HCT116 (cell line): ENCODE measurements at regions not wholly inside any gene's neighbourhood (a gene's known extent, or its start where the extent isn't known, plus 50 kb on each side); places are given as distances from the start of the nearest gene placed in this dataset.

Experiments used
- ATAC-seq: fragments of 200-7000 bp; cut with Tn5 transposase; 2 replicates; pipeline ENCODE4 v1.9.1; 2020; ENCODE audit warnings: mild to moderate bottlenecking, moderate library complexity
- BruUV-seq: library from RNA; stranded (reverse); fragments of 400-500 nt; replicated peaks from 2 replicates; lab custom pipeline; 2021; lab: Mats Ljungman, UMichigan
- CTCF ChIA-PET: fragments of 300-600 bp; sonication (Branson Sonifier 250); formaldehyde crosslinking; loops from one replicate; lab custom pipeline; 2021; ENCODE audit warnings: antibody characterized with exemption; lab: Charles Lee
- POLR2A ChIA-PET: fragments of 300-600, 350-600 bp; sonication (Branson Sonifier 250); formaldehyde crosslinking; loops from one replicate; lab custom pipeline; 2021; ENCODE audit warnings: antibody characterized with exemption; lab: Charles Lee
- RAD21 ChIA-PET, 2 experiments: fragments of 300-600 bp; sonication (Branson Sonifier 250); formaldehyde crosslinking; loops; one replicate each; lab custom pipeline; 2023; ENCODE audit warnings: low total read pairs in 2 of 2; ENCODE audit not compliant: uncharacterized antibody in 2 of 2, unreplicated experiment in 2 of 2, low non-redundant PET in 1 of 2; lab: Charles Lee
- DNase-seq: peaks from one replicate; pipeline ENCODE4 v3.0.0-alpha.2; 2010; ENCODE audit warnings: low read depth, low spot score
- H2AFZ ChIP-seq: fragments of 200-600 bp; shearing (Covaris generic), sonication (generic); 2 replicates; pipeline ENCODE4 v1.6.1; 2017; ENCODE audit warnings: low read depth, mixed run types, mixed read lengths, antibody characterized with exemption, low read length; ENCODE audit not compliant: poor library complexity, severe bottlenecking
- H3K27ac ChIP-seq: 2 replicates; pipeline ENCODE4 v1.5.1; 2012; ENCODE audit warnings: low read depth, low read length
- H3K27me3 ChIP-seq: fragments of 200-600 bp; sonication (generic); 2 replicates; pipeline ENCODE4 v1.6.1; 2016; ENCODE audit warnings: mixed run types, low read length, mixed read lengths; ENCODE audit not compliant: insufficient read depth
- H3K36me3 ChIP-seq, 2 experiments: fragments of 200-500 bp in 1 of 2; fragments of 200-600 bp in 1 of 2; sonication (Bioruptor generic) in 1 of 2; sonication (generic) in 1 of 2; 2 replicates each; pipeline versions ENCODE4 v1.5.1 to v1.6.1; 2014 to 2016; ENCODE audit warnings: low read length in 2 of 2, inconsistent platforms in 1 of 2, mixed read lengths in 1 of 2, mixed run types in 1 of 2; ENCODE audit not compliant: insufficient read depth in 2 of 2, control insufficient read depth in 1 of 2
- H3K4me1 ChIP-seq, 2 experiments: fragments of 200-600 bp in 1 of 2; sonication (generic) in 1 of 2; 2 replicates each; pipeline versions ENCODE4 v1.5.1 to v1.6.1; 2012 to 2017; ENCODE audit warnings: low read length in 2 of 2, inconsistent platforms in 1 of 2, mild to moderate bottlenecking in 1 of 2, mixed read lengths in 1 of 2, mixed run types in 1 of 2, moderate library complexity in 1 of 2; ENCODE audit not compliant: insufficient read depth in 2 of 2, control insufficient read depth in 1 of 2
- H3K4me2 ChIP-seq: fragments of 200-600 bp; sonication (generic); 2 replicates; pipeline ENCODE4 v1.6.1; 2017; ENCODE audit warnings: mixed run types, low read length, mixed read lengths
- H3K4me3 ChIP-seq, 2 experiments: fragments of 200-600 bp in 1 of 2; sonication (generic) in 1 of 2; replicated peaks in 1 of 2; 2 replicates each; pipeline ENCODE4 v1.5.1; 2011 to 2016; ENCODE audit warnings: low read length in 2 of 2, control low read depth in 1 of 2, low read depth in 1 of 2, mild to moderate bottlenecking in 1 of 2, mixed read lengths in 1 of 2, mixed run types in 1 of 2
- H3K79me2 ChIP-seq: fragments of 200-600 bp; sonication (generic); 2 replicates; pipeline ENCODE4 v1.6.1; 2017; ENCODE audit warnings: mild to moderate bottlenecking, mixed run types, low read length, moderate library complexity, mixed read lengths; ENCODE audit not compliant: insufficient read depth
- H3K9ac ChIP-seq: fragments of 200-600 bp; sonication (generic); 2 replicates; pipeline ENCODE4 v1.6.1; 2016; ENCODE audit warnings: low read length, mixed read lengths
- H3K9me2 ChIP-seq: fragments of 200-600 bp; sonication (generic), shearing (Covaris generic); 2 replicates; pipeline ENCODE4 v1.6.1; 2017; ENCODE audit warnings: mixed run types, mild to moderate bottlenecking, moderate library complexity; ENCODE audit not compliant: insufficient read depth
- H3K9me3 ChIP-seq, 2 experiments: fragments of 200-500 bp in 1 of 2; fragments of 200-600 bp in 1 of 2; sonication (Bioruptor generic) in 1 of 2; sonication (generic) in 1 of 2; 2 replicates each; pipeline ENCODE4 v1.6.1; 2014 to 2017; ENCODE audit warnings: low read length in 2 of 2, mixed read lengths in 2 of 2, inconsistent platforms in 1 of 2, low read depth in 1 of 2, mild to moderate bottlenecking in 1 of 2, mixed run types in 1 of 2, moderate library complexity in 1 of 2; ENCODE audit not compliant: control insufficient read depth in 1 of 2, insufficient read depth in 1 of 2
- H4K20me1 ChIP-seq: fragments of 200-600 bp; sonication (generic), shearing (Covaris generic); 2 replicates; pipeline ENCODE4 v1.6.1; 2017; ENCODE audit warnings: mixed run types, mild to moderate bottlenecking, moderate library complexity; ENCODE audit not compliant: insufficient read depth
- CBX3 ChIP-seq: IDR thresholded peaks from 2 replicates; pipeline ENCODE4 v1.6.1; 2012; ENCODE audit warnings: low read depth
- CEBPB ChIP-seq: IDR thresholded peaks from 2 replicates; pipeline ENCODE4 v1.6.1; 2012; ENCODE audit warnings: low read depth
- EGR1 ChIP-seq: IDR thresholded peaks from 2 replicates; pipeline ENCODE4 v1.6.1; 2012; ENCODE audit warnings: low read depth
- ELF1 ChIP-seq: IDR thresholded peaks from 2 replicates; pipeline ENCODE4 v1.6.1; 2012; ENCODE audit warnings: low read depth, borderline replicate concordance
- EZH2 ChIP-seq: fragments of 200-600 bp; sonication (generic); IDR thresholded peaks from 2 replicates; pipeline ENCODE4 v1.6.1; 2017; ENCODE audit warnings: antibody characterized with exemption, mixed run types
- EZH2phosphoT487 ChIP-seq: fragments of 200-600 bp; IDR thresholded peaks from 2 replicates; pipeline ENCODE4 v1.6.1; 2018; ENCODE audit warnings: antibody characterized with exemption, borderline replicate concordance
- FOSL1 ChIP-seq: IDR thresholded peaks from 2 replicates; pipeline ENCODE4 v1.6.1; 2012; ENCODE audit warnings: low read depth
- MAX ChIP-seq: IDR thresholded peaks from 2 replicates; pipeline ENCODE4 v1.6.1; 2012
- POLR2A ChIP-seq: IDR thresholded peaks from 2 replicates; pipeline ENCODE4 v1.7.0; 2011; ENCODE audit warnings: borderline replicate concordance; ENCODE audit not compliant: insufficient read depth, insufficient read length; ENCODE audit errors: extremely low read depth
- RAD21 ChIP-seq: IDR thresholded peaks from 2 replicates; pipeline ENCODE4 v1.6.1; 2012; ENCODE audit warnings: low read depth, mild to moderate bottlenecking
- REST ChIP-seq: IDR thresholded peaks from 2 replicates; pipeline ENCODE4 v1.6.1; 2012; ENCODE audit warnings: low read depth
- SIN3A ChIP-seq: IDR thresholded peaks from 2 replicates; pipeline ENCODE4 v1.6.1; 2012; ENCODE audit warnings: low read depth
- SP1 ChIP-seq: IDR thresholded peaks from 2 replicates; pipeline ENCODE4 v1.6.1; 2012; ENCODE audit warnings: low read depth
- TCF7L2 ChIP-seq: IDR thresholded peaks from 2 replicates; pipeline ENCODE4 v1.7.0; 2011; ENCODE audit warnings: borderline replicate concordance, inconsistent platforms; ENCODE audit not compliant: insufficient read depth, insufficient read length; ENCODE audit errors: extremely low read depth
- ZBTB33 ChIP-seq: IDR thresholded peaks from 2 replicates; pipeline ENCODE4 v1.6.1; 2011; ENCODE audit warnings: mild to moderate bottlenecking, low read length, moderate library complexity; ENCODE audit not compliant: insufficient replicate concordance; ENCODE audit errors: extremely low read depth
- ZNF274 ChIP-seq: fragments of 200-500 bp; sonication (Bioruptor generic); IDR thresholded peaks from 2 replicates; pipeline ENCODE4 v1.6.1; 2014; ENCODE audit warnings: mild to moderate bottlenecking, low read depth, low read length, inconsistent platforms
- intact Hi-C: fragments of 100-400 bp; cut with micrococcal nuclease; formaldehyde crosslinking; loops from 2 replicates; pipeline ENCODE4 v1.10.0; 2022

GRCh38 chr1:238861342-238862066 is 524.9 kb upstream of the CHRM3 start:
- Histone ChIP-seq H2AFZ (no peak overlapping the region), H3K9me3 (peaks cover 0 to 4% of the 10 kb centered on the region in 2 experiments; a peak in 2 of 4 replicates), H3K4me1 (no peaks in the 10 kb centered on the region), H3K27me3 (no peaks in the 10 kb centered on the region), H4K20me1 (no peaks in the 10 kb centered on the region), H3K36me3 (no peaks in the 10 kb centered on the region), H3K79me2 (no peaks in the 10 kb centered on the region), H3K9me2 (no peaks in the 10 kb centered on the region), H3K9ac (no peak overlapping the region), H3K27ac (no peak overlapping the region), H3K4me3 (no peak overlapping the region), H3K4me2 (no peak overlapping the region)
- DNase-seq (no peak), ATAC-seq (no peak)
- RAD21 ChIA-PET = no interaction called here
- CTCF ChIA-PET = no interaction called here
- POLR2A ChIA-PET = no interaction called here
- intact Hi-C loops = no loop called here
- no peak for TF ChIP-seq EGR1
- no peak for TF ChIP-seq ZBTB33
- no peak for TF ChIP-seq CEBPB
- no peak for TF ChIP-seq EZH2
- no peak for TF ChIP-seq ZNF274
- no TSS peak for BruUV-seq

GRCh38 chr1:238833919-238834318 is 552.4 kb upstream of the CHRM3 start:
- no peaks in the 10 kb centered on the region for H3K27me3 ChIP-seq
- H4K20me1 ChIP-seq = no peaks in the 10 kb centered on the region
- H2AFZ ChIP-seq = no peak overlapping the region
- intact Hi-C loops = no loop called here
- ChIA-PET RAD21 (no interaction called here), CTCF (no interaction called here), POLR2A (no interaction called here)
- BruUV-seq = no TSS peak
- peaks cover 12 to 20% of the 10 kb centered on the region in 2 experiments; a peak in 2 of 4 replicates for H3K9me3 ChIP-seq
- no peak overlapping the region for H3K9ac ChIP-seq
- no peaks in the 10 kb centered on the region for H3K36me3 ChIP-seq
- H3K79me2 ChIP-seq = no peaks in the 10 kb centered on the region
- no peak for ATAC-seq
- H3K4me2 ChIP-seq = no peak overlapping the region
- H3K4me1 ChIP-seq = no peaks in the 10 kb centered on the region
- H3K4me3 ChIP-seq = no peak overlapping the region
- no peak overlapping the region for H3K27ac ChIP-seq
- H3K9me2 ChIP-seq = no peaks in the 10 kb centered on the region
- no peak for DNase-seq
- TF ChIP-seq SIN3A = no peak
- no peak for TF ChIP-seq RAD21
- no peak for TF ChIP-seq EZH2
- no peak for TF ChIP-seq EZH2phosphoT487
- no peak for TF ChIP-seq SP1
- TF ChIP-seq ELF1 = no peak
- no peak for TF ChIP-seq CBX3
- TF ChIP-seq POLR2A = no peak
- TF ChIP-seq FOSL1 = no peak
- no peak for TF ChIP-seq MAX
- no peak for TF ChIP-seq REST
- TF ChIP-seq TCF7L2 = no peak
